Lower leg skin (tissue), 3 donors: ENCODE measurements at regions not wholly inside any gene's neighbourhood (a gene's known extent, or its start where the extent isn't known, plus 50 kb on each side); places are given as distances from the start of the nearest gene placed in this dataset.

Experiments
- CTCF ChIP-seq, 3 donors: fragments of 450-650 bp; IDR thresholded peaks; one replicate each; pipeline ENCODE4 v1.5.1; 2016; ENCODE audit warnings: antibody characterized with exemption in 3 of 3, mild to moderate bottlenecking in 3 of 3, moderate library complexity in 2 of 3
- POLR2A ChIP-seq, 2 donors: fragments of 450-650 bp; IDR thresholded peaks; one replicate each; pipeline ENCODE4 v1.6.1; 2016 to 2017; ENCODE audit warnings: antibody characterized with exemption in 2 of 2, mild to moderate bottlenecking in 1 of 2, moderate library complexity in 1 of 2

- TF ChIP-seq CTCF (IDR thresholded peaks at IDR 0.05), result no peak
- TF ChIP-seq POLR2A (IDR thresholded peaks at IDR 0.05), result no peak
These were observed 1139.4 kb downstream of the XPNPEP1 start for GRCh38 chr10:108783897-108784296.
